NCI-H2107 treated with DMSO at 0.1 percent for 48 hours (cell line): ENCODE measurements at regions not wholly inside any gene's neighbourhood (a gene's known extent, or its start where the extent isn't known, plus 50 kb on each side); places are given as distances from the start of the nearest gene placed in this dataset.
A peak's percentile ranks its signal among the peaks of the same experiment; 100 is the strongest.

Experiments used
- DNase-seq: peaks from one replicate; lab custom pipeline; 2025; ENCODE audit not compliant: unreplicated experiment; lab: John Stamatoyannopoulos, UW

- no peak for DNase-seq
Observed at GRCh38 chr5:125401724-125402622, 655.5 kb upstream of the ZNF608 start.

GRCh38 chr5:125402787-125403186 lies 656.3 kb upstream of the ZNF608 start:
- no peak for DNase-seq

- no peak for DNase-seq
Observed at GRCh38 chr5:125404056-125404455, 657.6 kb upstream of the ZNF608 start.

GRCh38 chr5:125408448-125409233 lies 662.2 kb upstream of the ZNF608 start:
- DNase-seq: peak; percentile 43

- DNase-seq: peak; percentile 62
Observed at GRCh38 chr5:125409234-125409860, 662.9 kb upstream of the ZNF608 start.

GRCh38 chr5:125409861-125410536 lies 663.6 kb upstream of the ZNF608 start:
- DNase-seq: peak; percentile 62

- DNase-seq: peak; percentile 8
Observed at GRCh38 chr5:125410537-125411070, 664.2 kb upstream of the ZNF608 start.

GRCh38 chr5:125411071-125411743 lies 664.8 kb upstream of the ZNF608 start:
- DNase-seq: no peak

GRCh38 chr5:125411744-125412560 lies 665.5 kb upstream of the ZNF608 start:
- no peak for DNase-seq

GRCh38 chr5:125412561-125413495 lies 666.4 kb upstream of the ZNF608 start:
- peak; percentile 43 for DNase-seq

GRCh38 chr5:125413496-125414274 lies 667.2 kb upstream of the ZNF608 start:
- no peak for DNase-seq

- no peak for DNase-seq
Observed at GRCh38 chr5:125415126-125415525, 668.7 kb upstream of the ZNF608 start.

GRCh38 chr5:125416055-125416454 lies 669.6 kb upstream of the ZNF608 start:
- DNase-seq: no peak

- DNase-seq: no peak
Observed at GRCh38 chr5:125421006-125421405, 674.6 kb upstream of the ZNF608 start.

- no peak for DNase-seq
Observed at GRCh38 chr5:125422342-125422741, 675.9 kb upstream of the ZNF608 start.

GRCh38 chr5:125424402-125425141 lies 678.1 kb upstream of the ZNF608 start:
- no peak for DNase-seq

GRCh38 chr5:125429498-125429897 lies 683.1 kb upstream of the ZNF608 start:
- no peak for DNase-seq
